ENCODE measurements at regions not wholly inside any gene's neighbourhood (a gene's known extent, or its start where the extent isn't known, plus 50 kb on each side); places are given as distances from the start of the nearest gene placed in this dataset.

GRCh38 chr2:149986861-149987260 lies 399.3 kb upstream of the MMADHC start:
- TF ChIP-seq MYC (IDR thresholded peaks at IDR 0.05; ENCODE audit: low read depth, low read length), result no peak
- no peak for TF ChIP-seq CTCF (IDR thresholded peaks at IDR 0.05; ENCODE audit: extremely low read depth in 1 of 2, insufficient read depth in 1 of 2, low read depth in 1 of 2, low read length in 2 of 2)
